Jurkat, Clone E6-1 (cell line): ENCODE measurements at regions not wholly inside any gene's neighbourhood (a gene's known extent, or its start where the extent isn't known, plus 50 kb on each side); places are given as distances from the start of the nearest gene placed in this dataset.

ENCODE experiments used
- DNase-seq: peaks from one replicate; pipeline ENCODE4 v3.0.0-alpha.2; 2011; ENCODE audit warnings: low read depth, low spot score
- H3K4me3 ChIP-seq: 2 replicates; pipeline ENCODE4 v1.5.1; 2011; ENCODE audit warnings: mild to moderate bottlenecking, low read length, control low read depth, moderate library complexity

- no peak overlapping the region for H3K4me3 ChIP-seq
- no peak for DNase-seq
These were observed 359.8 kb downstream of the PCNX1 start for GRCh38 chr14:71267007-71267513.

GRCh38 chr14:71267691-71268090 is 360.4 kb downstream of the PCNX1 start:
- DNase-seq, result peak; percentile 19
- no peak overlapping the region for H3K4me3 ChIP-seq

GRCh38 chr14:71270111-71270510 is 362.9 kb downstream of the PCNX1 start:
- no peak overlapping the region for H3K4me3 ChIP-seq
- no peak for DNase-seq

GRCh38 chr14:71271166-71271945 is 364.1 kb downstream of the PCNX1 start:
- no peak overlapping the region for H3K4me3 ChIP-seq
- no peak for DNase-seq

- no peak overlapping the region for H3K4me3 ChIP-seq
- no peak for DNase-seq
These were observed 366.1 kb downstream of the PCNX1 start for GRCh38 chr14:71273366-71273765.

- H3K4me3 ChIP-seq, result no peak overlapping the region
These were observed 376.8 kb downstream of the PCNX1 start for GRCh38 chr14:71284048-71284447.

GRCh38 chr14:71286126-71286525 is 378.9 kb downstream of the PCNX1 start:
- no peak overlapping the region for H3K4me3 ChIP-seq
- no peak for DNase-seq

More at GRCh38 chr14:71284048-71284447, 376.8 kb downstream of the PCNX1 start:
- no peak for DNase-seq

GRCh38 chr14:71287567-71287966 is 380.3 kb downstream of the PCNX1 start:
- no peak overlapping the region for H3K4me3 ChIP-seq
- no peak for DNase-seq

GRCh38 chr14:71289536-71289935 is 382.3 kb downstream of the PCNX1 start:
- no peak for DNase-seq
- H3K4me3 ChIP-seq, result no peak overlapping the region

GRCh38 chr14:71290301-71290700 is 383.0 kb downstream of the PCNX1 start:
- no peak overlapping the region for H3K4me3 ChIP-seq
- DNase-seq, result no peak

GRCh38 chr14:71290960-71291466 is 383.8 kb downstream of the PCNX1 start:
- no peak overlapping the region for H3K4me3 ChIP-seq
- no peak for DNase-seq

- no peak overlapping the region for H3K4me3 ChIP-seq
- no peak for DNase-seq
These were observed 388.9 kb downstream of the PCNX1 start for GRCh38 chr14:71296184-71296583.

- no peak for DNase-seq
- H3K4me3 ChIP-seq, result no peak overlapping the region
These were observed 393.5 kb downstream of the PCNX1 start for GRCh38 chr14:71300566-71301330.

GRCh38 chr14:71301611-71302010 is 394.4 kb downstream of the PCNX1 start:
- DNase-seq, result no peak
- no peak overlapping the region for H3K4me3 ChIP-seq

- no peak for DNase-seq
- no peak overlapping the region for H3K4me3 ChIP-seq
These were observed 397.4 kb downstream of the PCNX1 start for GRCh38 chr14:71304690-71305089.

- no peak overlapping the region for H3K4me3 ChIP-seq
- DNase-seq, result no peak
These were observed 401.4 kb downstream of the PCNX1 start for GRCh38 chr14:71308671-71309070.

- no peak for DNase-seq
- no peak overlapping the region for H3K4me3 ChIP-seq
These were observed 402.5 kb downstream of the PCNX1 start for GRCh38 chr14:71309756-71310155.

GRCh38 chr14:71311061-71311460 is 403.8 kb downstream of the PCNX1 start:
- DNase-seq, result no peak
- no peak overlapping the region for H3K4me3 ChIP-seq

GRCh38 chr14:71314717-71315116 is 407.5 kb downstream of the PCNX1 start:
- H3K4me3 ChIP-seq, result no peak overlapping the region
- DNase-seq, result no peak
